Astrocyte of the cerebellum (primary cell): ENCODE measurements at regions not wholly inside any gene's neighbourhood (a gene's known extent, or its start where the extent isn't known, plus 50 kb on each side); places are given as distances from the start of the nearest gene placed in this dataset.
"Not testable (repeated sequence)": the region's sequence is repeated elsewhere in the genome, so short reads cannot be mapped to it uniquely, and the experiment has no call there.

Experiments used
- DNase-seq: peaks from one replicate; pipeline ENCODE4 v3.0.0-alpha.2; 2011; ENCODE audit warnings: low read depth
- H3K4me3 ChIP-seq: 2 replicates; pipeline ENCODE4 v1.5.1; 2011; ENCODE audit warnings: mild to moderate bottlenecking, low read depth, low read length, moderate library complexity
- CTCF ChIP-seq: IDR thresholded peaks from 2 replicates; pipeline ENCODE4 v1.5.1; 2012; ENCODE audit warnings: low read length, low read depth, moderate library complexity, mild to moderate bottlenecking; ENCODE audit errors: missing control alignments
- in situ Hi-C: cut with HindIII; loops from 2 replicates; pipeline ENCODE4 v1.10.0; 2017; ENCODE audit warnings: low sequenced_read_pairs

GRCh38 chr15:20142410-20142809 lies 399.2 kb downstream of the GOLGA6L6 start:
- H3K4me3 ChIP-seq, in situ Hi-C loops, DNase-seq: not testable (repeated sequence)

- DNase-seq, H3K4me3 ChIP-seq, in situ Hi-C loops: not testable (repeated sequence)
Measured at GRCh38 chr15:20124668-20125067, 416.9 kb downstream of the GOLGA6L6 start.

- no peak for DNase-seq
- no peak overlapping the region for H3K4me3 ChIP-seq
- no peak for TF ChIP-seq CTCF
- in situ Hi-C loops: no loop called here
Measured at GRCh38 chr15:20106026-20106425, 435.6 kb downstream of the GOLGA6L6 start.

GRCh38 chr15:20105011-20105990 lies 436.3 kb downstream of the GOLGA6L6 start:
- in situ Hi-C loops, H3K4me3 ChIP-seq, DNase-seq: not testable (repeated sequence)

GRCh38 chr15:20104551-20104950 lies 437.0 kb downstream of the GOLGA6L6 start:
- H3K4me3 ChIP-seq, in situ Hi-C loops, DNase-seq: not testable (repeated sequence)

GRCh38 chr15:20102862-20103261 lies 438.7 kb downstream of the GOLGA6L6 start:
- H3K4me3 ChIP-seq, in situ Hi-C loops, DNase-seq: not testable (repeated sequence)

- in situ Hi-C loops, DNase-seq, H3K4me3 ChIP-seq: not testable (repeated sequence)
Measured at GRCh38 chr15:20102209-20102608, 439.4 kb downstream of the GOLGA6L6 start.

- in situ Hi-C loops, DNase-seq, H3K4me3 ChIP-seq: not testable (repeated sequence)
Measured at GRCh38 chr15:20101281-20101680, 440.3 kb downstream of the GOLGA6L6 start.

GRCh38 chr15:20100604-20101270 lies 440.9 kb downstream of the GOLGA6L6 start:
- H3K4me3 ChIP-seq, in situ Hi-C loops, DNase-seq: not testable (repeated sequence)

GRCh38 chr15:20095699-20096303 lies 445.8 kb downstream of the GOLGA6L6 start:
- in situ Hi-C loops, DNase-seq, H3K4me3 ChIP-seq: not testable (repeated sequence)

- in situ Hi-C loops, H3K4me3 ChIP-seq, DNase-seq: not testable (repeated sequence)
Measured at GRCh38 chr15:20089541-20089940, 452.1 kb downstream of the GOLGA6L6 start.

GRCh38 chr15:20084026-20084425 lies 457.6 kb downstream of the GOLGA6L6 start:
- DNase-seq, in situ Hi-C loops: not testable (repeated sequence)

GRCh38 chr15:20074082-20074481 lies 467.5 kb downstream of the GOLGA6L6 start:
- H3K4me3 ChIP-seq, DNase-seq, in situ Hi-C loops: not testable (repeated sequence)

More at GRCh38 chr15:20084026-20084425, 457.6 kb downstream of the GOLGA6L6 start:
- not testable (repeated sequence) for H3K4me3 ChIP-seq

- H3K4me3 ChIP-seq, DNase-seq, in situ Hi-C loops: not testable (repeated sequence)
Measured at GRCh38 chr15:20069043-20069442, 472.6 kb downstream of the GOLGA6L6 start.

GRCh38 chr15:20066173-20066572 lies 475.4 kb downstream of the GOLGA6L6 start:
- H3K4me3 ChIP-seq, DNase-seq, in situ Hi-C loops: not testable (repeated sequence)

- DNase-seq, H3K4me3 ChIP-seq, in situ Hi-C loops: not testable (repeated sequence)
Measured at GRCh38 chr15:20065508-20065907, 476.1 kb downstream of the GOLGA6L6 start.
